ENCODE measurements at regions not wholly inside any gene's neighbourhood (a gene's known extent, or its start where the extent isn't known, plus 50 kb on each side); places are given as distances from the start of the nearest gene placed in this dataset.

DNA sequence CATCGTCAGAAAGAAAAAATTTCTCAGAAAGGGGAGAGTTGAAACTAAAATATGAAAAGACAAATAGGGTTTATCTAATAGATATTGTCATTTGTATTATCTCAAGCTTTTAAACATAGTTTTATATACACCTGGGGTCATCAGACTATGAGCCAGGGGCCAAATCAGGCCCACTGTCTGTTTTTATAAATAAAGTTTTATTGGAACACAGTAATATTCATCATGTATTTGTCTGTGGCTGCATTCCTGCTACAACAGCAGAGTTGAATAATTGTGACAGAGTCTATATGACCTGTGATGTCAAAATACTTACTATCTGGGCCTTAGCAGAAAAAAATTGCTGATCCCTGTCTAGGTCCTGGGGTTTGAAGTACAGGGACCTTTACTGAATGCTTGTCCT, 120.5 kb upstream of the RUNX1 start:
- no peaks in the 10 kb centered on the region for H3K36me3 Mint-ChIP-seq (ENCODE audit: low read depth, unreplicated experiment)
- H3K4me3 Mint-ChIP-seq (ENCODE audit: unreplicated experiment): no peak overlapping the region
- no peak for DNase-seq (ENCODE audit: low spot score)
- H3K27me3 Mint-ChIP-seq (ENCODE audit: unreplicated experiment): no peaks in the 10 kb centered on the region
- H3K4me1 Mint-ChIP-seq (ENCODE audit: unreplicated experiment): no peaks in the 10 kb centered on the region
- TF ChIP-seq, protein P1, sequence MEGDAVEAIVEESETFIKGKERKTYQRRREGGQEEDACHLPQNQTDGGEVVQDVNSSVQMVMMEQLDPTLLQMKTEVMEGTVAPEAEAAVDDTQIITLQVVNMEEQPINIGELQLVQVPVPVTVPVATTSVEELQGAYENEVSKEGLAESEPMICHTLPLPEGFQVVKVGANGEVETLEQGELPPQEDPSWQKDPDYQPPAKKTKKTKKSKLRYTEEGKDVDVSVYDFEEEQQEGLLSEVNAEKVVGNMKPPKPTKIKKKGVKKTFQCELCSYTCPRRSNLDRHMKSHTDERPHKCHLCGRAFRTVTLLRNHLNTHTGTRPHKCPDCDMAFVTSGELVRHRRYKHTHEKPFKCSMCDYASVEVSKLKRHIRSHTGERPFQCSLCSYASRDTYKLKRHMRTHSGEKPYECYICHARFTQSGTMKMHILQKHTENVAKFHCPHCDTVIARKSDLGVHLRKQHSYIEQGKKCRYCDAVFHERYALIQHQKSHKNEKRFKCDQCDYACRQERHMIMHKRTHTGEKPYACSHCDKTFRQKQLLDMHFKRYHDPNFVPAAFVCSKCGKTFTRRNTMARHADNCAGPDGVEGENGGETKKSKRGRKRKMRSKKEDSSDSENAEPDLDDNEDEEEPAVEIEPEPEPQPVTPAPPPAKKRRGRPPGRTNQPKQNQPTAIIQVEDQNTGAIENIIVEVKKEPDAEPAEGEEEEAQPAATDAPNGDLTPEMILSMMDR (IDR thresholded peaks at IDR 0.05; ENCODE audit: unreplicated experiment): no peak
- H3K9me3 Mint-ChIP-seq (ENCODE audit: unreplicated experiment): no peaks in the 10 kb centered on the region
- no peak overlapping the region for H3K27ac Mint-ChIP-seq (ENCODE audit: unreplicated experiment)

DNA sequence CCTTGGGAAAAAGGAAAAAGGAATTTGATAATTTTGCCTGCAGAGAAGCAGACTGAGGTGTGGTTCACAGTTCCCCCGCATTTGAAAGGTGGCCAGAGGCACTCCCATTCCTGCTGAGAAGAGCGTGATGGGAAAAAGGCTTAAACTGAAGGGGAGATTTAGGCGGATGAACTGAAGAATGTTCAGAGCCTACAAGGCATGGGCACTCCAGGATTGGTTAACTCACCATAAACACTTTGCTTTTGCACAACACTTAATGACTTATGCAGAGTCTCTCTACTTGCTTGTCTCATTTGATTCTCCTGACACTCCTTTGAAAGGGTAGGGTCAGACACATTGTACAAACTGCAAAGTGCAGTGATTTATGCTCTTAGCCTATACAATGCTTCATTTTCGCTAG, 119.6 kb upstream of the RUNX1 start:
- no peak for DNase-seq (ENCODE audit: low spot score)
- Mint-ChIP-seq H3K36me3 (ENCODE audit: low read depth, unreplicated experiment) (no peaks in the 10 kb centered on the region), H3K4me1 (ENCODE audit: unreplicated experiment) (no peaks in the 10 kb centered on the region), H3K9me3 (ENCODE audit: unreplicated experiment) (no peaks in the 10 kb centered on the region), H3K27ac (ENCODE audit: unreplicated experiment) (no peak overlapping the region), H3K27me3 (ENCODE audit: unreplicated experiment) (no peaks in the 10 kb centered on the region), H3K4me3 (ENCODE audit: unreplicated experiment) (no peak overlapping the region)
- TF ChIP-seq, protein P1 (IDR thresholded peaks at IDR 0.05; ENCODE audit: unreplicated experiment): no peak

DNA sequence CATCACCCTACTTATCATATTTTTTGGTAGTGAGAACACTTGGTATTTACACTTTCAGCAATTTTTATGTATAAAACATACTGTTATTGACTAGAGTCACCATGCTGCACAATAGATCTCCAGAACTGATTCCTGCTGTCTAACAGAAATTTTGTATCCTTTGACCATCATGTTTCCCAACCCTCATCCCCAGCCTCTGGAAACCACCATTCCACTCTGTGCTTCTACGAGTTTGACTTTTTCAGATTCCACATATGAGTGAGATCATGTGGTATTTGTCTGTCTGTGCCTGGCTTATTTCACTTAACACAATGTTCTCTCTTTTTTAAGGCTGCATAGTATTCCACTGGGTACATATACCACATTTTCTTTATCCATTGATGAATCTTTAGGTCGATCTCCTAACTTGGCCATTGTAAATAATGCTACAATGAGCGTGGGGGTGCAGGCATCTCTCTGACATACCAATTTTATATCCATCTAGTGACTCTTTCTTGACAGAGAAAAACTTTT, 115.9 kb upstream of the RUNX1 start:
- no peaks in the 10 kb centered on the region for H3K4me1 Mint-ChIP-seq (ENCODE audit: unreplicated experiment)
- H3K27me3 Mint-ChIP-seq (ENCODE audit: unreplicated experiment): no peaks in the 10 kb centered on the region
- no peaks in the 10 kb centered on the region for H3K36me3 Mint-ChIP-seq (ENCODE audit: low read depth, unreplicated experiment)

DNA sequence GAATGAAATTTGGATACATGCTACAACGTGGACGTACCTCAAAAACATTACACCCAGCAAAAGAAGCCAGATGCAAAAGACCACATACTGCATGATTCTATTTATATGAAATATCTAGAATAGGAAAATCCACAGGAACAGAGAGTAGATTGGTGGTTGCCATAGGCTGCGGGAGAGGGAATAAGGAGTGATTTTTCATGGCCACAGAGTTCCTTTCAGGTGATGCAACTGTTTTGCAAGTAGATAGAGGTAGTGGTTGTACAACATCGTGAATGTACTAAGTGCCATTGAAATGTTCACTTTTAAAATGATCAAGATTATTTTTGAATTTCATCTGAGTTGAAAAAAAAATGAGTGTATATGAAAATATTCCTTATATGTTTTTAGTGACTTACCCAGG, 115.3 kb upstream of the RUNX1 start:
- Mint-ChIP-seq H3K27ac (ENCODE audit: unreplicated experiment) (no peak overlapping the region), H3K27me3 (ENCODE audit: unreplicated experiment) (no peaks in the 10 kb centered on the region), H3K4me1 (ENCODE audit: unreplicated experiment) (no peaks in the 10 kb centered on the region)

More for the DNA sequence above, 115.9 kb upstream of the RUNX1 start:
- Mint-ChIP-seq H3K27ac (ENCODE audit: unreplicated experiment) (no peak overlapping the region), H3K4me3 (ENCODE audit: unreplicated experiment) (no peak overlapping the region), H3K9me3 (ENCODE audit: unreplicated experiment) (no peaks in the 10 kb centered on the region)
- DNase-seq (ENCODE audit: low spot score): no peak
- TF ChIP-seq, protein P1 (IDR thresholded peaks at IDR 0.05; ENCODE audit: unreplicated experiment): no peak

DNA sequence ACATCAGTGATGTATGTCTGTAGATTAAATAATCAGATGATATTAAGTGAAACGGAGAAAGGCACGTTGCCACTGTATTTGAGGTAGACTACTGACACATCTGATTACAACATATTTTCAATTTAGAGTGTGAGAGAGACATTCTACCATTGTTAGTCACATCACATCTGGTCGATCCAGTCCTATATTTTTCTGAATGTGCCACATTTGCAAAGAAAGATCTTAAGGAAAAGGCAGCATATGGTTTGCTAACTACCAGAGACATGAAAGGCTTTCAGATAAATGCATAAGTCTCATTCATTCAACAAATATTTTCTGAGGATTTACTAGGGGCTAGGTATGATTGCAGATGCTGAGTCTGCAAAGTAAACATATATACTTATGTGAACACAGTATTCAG, 114.3 kb upstream of the RUNX1 start:
- Mint-ChIP-seq H3K27me3 (ENCODE audit: unreplicated experiment) (no peaks in the 10 kb centered on the region), H3K36me3 (ENCODE audit: low read depth, unreplicated experiment) (no peaks in the 10 kb centered on the region), H3K4me1 (ENCODE audit: unreplicated experiment) (no peaks in the 10 kb centered on the region), H3K9me3 (ENCODE audit: unreplicated experiment) (no peaks in the 10 kb centered on the region), H3K4me3 (ENCODE audit: unreplicated experiment) (no peak overlapping the region), H3K27ac (ENCODE audit: unreplicated experiment) (no peak overlapping the region)
- DNase-seq (ENCODE audit: low spot score): no peak
- TF ChIP-seq, protein P1 (IDR thresholded peaks at IDR 0.05; ENCODE audit: unreplicated experiment): no peak

More for the DNA sequence above, 115.3 kb upstream of the RUNX1 start:
- TF ChIP-seq, protein P1 (IDR thresholded peaks at IDR 0.05; ENCODE audit: unreplicated experiment): no peak
- Mint-ChIP-seq H3K9me3 (ENCODE audit: unreplicated experiment) (no peaks in the 10 kb centered on the region), H3K36me3 (ENCODE audit: low read depth, unreplicated experiment) (no peaks in the 10 kb centered on the region), H3K4me3 (ENCODE audit: unreplicated experiment) (no peak overlapping the region)
- DNase-seq (ENCODE audit: low spot score): no peak

All from endothelial cell (in vitro differentiated cells).